DMS153 treated with DMSO at 0.1 percent for 48 hours (cell line): ENCODE measurements at regions not wholly inside any gene's neighbourhood (a gene's known extent, or its start where the extent isn't known, plus 50 kb on each side); places are given as distances from the start of the nearest gene placed in this dataset.

ENCODE experiments used
- DNase-seq: peaks from one replicate; lab custom pipeline; 2025; ENCODE audit not compliant: unreplicated experiment; lab: John Stamatoyannopoulos, UW

- no peak for DNase-seq
These were observed 52.4 kb upstream of the TRIO start for GRCh38 chr5:14090755-14091154.

- DNase-seq = no peak
These were observed 52.9 kb upstream of the TRIO start for GRCh38 chr5:14090290-14090689.

GRCh38 chr5:14089198-14089597, 53.9 kb upstream of the TRIO start:
- DNase-seq = no peak

GRCh38 chr5:14086261-14086660, 56.9 kb upstream of the TRIO start:
- DNase-seq = no peak

- DNase-seq = no peak
These were observed 60.2 kb upstream of the TRIO start for GRCh38 chr5:14082973-14083372.

GRCh38 chr5:14082523-14082922, 60.6 kb upstream of the TRIO start:
- no peak for DNase-seq

- DNase-seq = no peak
These were observed 61.4 kb upstream of the TRIO start for GRCh38 chr5:14081791-14082190.

- DNase-seq = no peak
These were observed 64.4 kb upstream of the TRIO start for GRCh38 chr5:14078716-14079115.

GRCh38 chr5:14077501-14077900, 65.6 kb upstream of the TRIO start:
- no peak for DNase-seq

- no peak for DNase-seq
These were observed 66.6 kb upstream of the TRIO start for GRCh38 chr5:14076561-14076960.

- DNase-seq = no peak
These were observed 67.2 kb upstream of the TRIO start for GRCh38 chr5:14075937-14076336.

- no peak for DNase-seq
These were observed 71.7 kb upstream of the TRIO start for GRCh38 chr5:14071433-14071832.

GRCh38 chr5:14069021-14069420, 74.1 kb upstream of the TRIO start:
- DNase-seq = no peak

GRCh38 chr5:14068136-14068535, 75.0 kb upstream of the TRIO start:
- no peak for DNase-seq

GRCh38 chr5:14066326-14066725, 76.8 kb upstream of the TRIO start:
- no peak for DNase-seq

- DNase-seq = no peak
These were observed 78.3 kb upstream of the TRIO start for GRCh38 chr5:14064841-14065240.

- DNase-seq = no peak
These were observed 79.5 kb upstream of the TRIO start for GRCh38 chr5:14063691-14064090.

GRCh38 chr5:14063138-14063537, 80.0 kb upstream of the TRIO start:
- DNase-seq = no peak

GRCh38 chr5:14062178-14062577, 81.0 kb upstream of the TRIO start:
- DNase-seq = no peak

- no peak for DNase-seq
These were observed 82.0 kb upstream of the TRIO start for GRCh38 chr5:14061106-14061505.

GRCh38 chr5:14060218-14060617, 82.9 kb upstream of the TRIO start:
- DNase-seq = no peak

GRCh38 chr5:14059810-14060209, 83.3 kb upstream of the TRIO start:
- DNase-seq = no peak

- DNase-seq = no peak
These were observed 85.9 kb upstream of the TRIO start for GRCh38 chr5:14057289-14057688.

- no peak for DNase-seq
These were observed 87.1 kb upstream of the TRIO start for GRCh38 chr5:14056039-14056438.
